C4-2B (cell line): ENCODE measurements at regions not wholly inside any gene's neighbourhood (a gene's known extent, or its start where the extent isn't known, plus 50 kb on each side); places are given as distances from the start of the nearest gene placed in this dataset.
"Not testable (repeated sequence)": the region's sequence is repeated elsewhere in the genome, so short reads cannot be mapped to it uniquely, and the experiment has no call there.

Experiments
- H3K27ac ChIP-seq: fragments of 450-650 bp; 2 replicates; pipeline ENCODE4 v1.5.1; 2017
- CTCF ChIP-seq: fragments of 450-650 bp; conservative IDR thresholded peaks from 2 replicates; pipeline ENCODE4 v1.5.1; 2017; ENCODE audit warnings: mild to moderate bottlenecking
- ZFX ChIP-seq: fragments of 450-650 bp; IDR thresholded peaks from 2 replicates; pipeline ENCODE4 v1.6.1; 2017

GRCh38 chr14:26655128-26655527, 57.3 kb upstream of the NOVA1 start:
- H3K27ac ChIP-seq = no peak overlapping the region
- TF ChIP-seq ZFX (no peak), CTCF (no peak)

- no peak overlapping the region for H3K27ac ChIP-seq
- no peak for TF ChIP-seq CTCF
- no peak for TF ChIP-seq ZFX
Observed at GRCh38 chr14:26663506-26663905, 65.7 kb upstream of the NOVA1 start.

- not testable (repeated sequence) for H3K27ac ChIP-seq
Observed at GRCh38 chr14:26678732-26679420, 81.0 kb upstream of the NOVA1 start.

GRCh38 chr14:26685401-26685800, 87.6 kb upstream of the NOVA1 start:
- H3K27ac ChIP-seq = no peak overlapping the region
- TF ChIP-seq ZFX (no peak), CTCF (no peak)

GRCh38 chr14:26687301-26687837, 89.5 kb upstream of the NOVA1 start:
- H3K27ac ChIP-seq = no peak overlapping the region
- no peak for TF ChIP-seq ZFX
- no peak for TF ChIP-seq CTCF

- TF ChIP-seq CTCF (no peak), ZFX (no peak)
- no peak overlapping the region for H3K27ac ChIP-seq
Observed at GRCh38 chr14:26694521-26694920, 96.7 kb upstream of the NOVA1 start.

GRCh38 chr14:26702721-26703230, 104.9 kb upstream of the NOVA1 start:
- H3K27ac ChIP-seq = no peak overlapping the region
- TF ChIP-seq ZFX = no peak

GRCh38 chr14:26703686-26704366, 106.0 kb upstream of the NOVA1 start:
- TF ChIP-seq ZFX (no peak), CTCF (no peak)
- no peak overlapping the region for H3K27ac ChIP-seq
